T-cell (primary cell): ENCODE measurements at regions not wholly inside any gene's neighbourhood (a gene's known extent, or its start where the extent isn't known, plus 50 kb on each side); places are given as distances from the start of the nearest gene placed in this dataset.

ENCODE experiments used
- ATAC-seq, 4 experiments: fragments of 200-7000 bp in 3 of 4; fragments of 150-1000 bp in 1 of 4; cut with Tn5 transposase; replicated peaks in 1 of 4; 1 replicate in 3 of 4; 2 replicates in 1 of 4; pipeline ENCODE4 v1.10.0; 2021; ENCODE audit warnings: moderate library complexity in 3 of 4, mild to moderate bottlenecking in 2 of 4, moderate number of reproducible peaks in 1 of 4
- CTCF ChIA-PET, 2 donors: fragments of 300-600 bp; sonication (Branson Sonifier 250); formaldehyde crosslinking; loops; one replicate each; lab custom pipeline; 2022; ENCODE audit warnings: antibody characterized with exemption in 2 of 2; lab: Charles Lee
- POLR2A ChIA-PET, 2 donors: fragments of 300-600 bp; sonication (Branson Sonifier 250); formaldehyde crosslinking; loops; one replicate each; lab custom pipeline; 2022; ENCODE audit warnings: antibody characterized with exemption in 2 of 2; lab: Charles Lee
- DNase-seq, 35 experiments: peaks; one replicate each; pipeline versions ENCODE4 v3.0.0 to v3.0.0-alpha.2; 2013 to 2023
- H3K27ac ChIP-seq: one replicate; pipeline ENCODE4 v1.5.1; 2013; ENCODE audit warnings: low read length
- H3K27me3 ChIP-seq, 2 experiments: replicated peaks in 1 of 2; 1 replicate in 1 of 2; 2 replicates in 1 of 2; pipeline versions ENCODE4 v1.6.1 to v1.7.0; 2013; ENCODE audit warnings: low read length in 1 of 2, mixed read lengths in 1 of 2; ENCODE audit not compliant: control insufficient read depth in 2 of 2, insufficient read depth in 2 of 2; ENCODE audit errors: extremely low read depth in 1 of 2
- H3K36me3 ChIP-seq, 2 donors: 1 replicate in 1 of 2; 2 replicates in 1 of 2; pipeline versions ENCODE4 v1.6.1 to v1.7.0; 2013; ENCODE audit warnings: low read length in 1 of 2; ENCODE audit not compliant: control insufficient read depth in 2 of 2, insufficient read depth in 1 of 2; ENCODE audit errors: extremely low read depth in 1 of 2
- H3K4me1 ChIP-seq, 2 experiments: 1 replicate in 1 of 2; 2 replicates in 1 of 2; pipeline versions ENCODE4 v1.6.1 to v1.7.0; 2013; ENCODE audit warnings: low read length in 2 of 2, mixed read lengths in 1 of 2; ENCODE audit not compliant: insufficient read depth in 2 of 2, control insufficient read depth in 1 of 2; ENCODE audit errors: extremely low read depth in 1 of 2
- H3K4me3 ChIP-seq, 2 donors: 1 replicate in 1 of 2; 2 replicates in 1 of 2; pipeline versions ENCODE4 v1.5.1 to v1.7.0; 2013; ENCODE audit warnings: mild to moderate bottlenecking in 2 of 2, low read length in 1 of 2, moderate library complexity in 1 of 2; ENCODE audit not compliant: control insufficient read depth in 1 of 2; ENCODE audit errors: extremely low read depth in 1 of 2
- H3K9me3 ChIP-seq: 2 replicates; pipeline ENCODE4 v1.7.0; 2013
- H3K27ac Mint-ChIP-seq, 2 donors: one replicate each; pipeline ENCODE4 v1.8.0; 2020 to 2021; ENCODE audit warnings: mild to moderate bottlenecking in 2 of 2, mixed read lengths in 2 of 2
- H3K27me3 Mint-ChIP-seq, 2 donors: one replicate each; pipeline ENCODE4 v1.8.0; 2021 to 2022; ENCODE audit warnings: mixed read lengths in 2 of 2
- H3K36me3 Mint-ChIP-seq: one replicate; pipeline ENCODE4 v1.8.0; 2021; ENCODE audit warnings: mixed read lengths
- H3K4me1 Mint-ChIP-seq, 3 donors: one replicate each; pipeline ENCODE4 v1.8.0; 2020 to 2022; ENCODE audit warnings: mixed read lengths in 3 of 3, mild to moderate bottlenecking in 1 of 3
- H3K4me3 Mint-ChIP-seq, 3 donors: one replicate each; pipeline ENCODE4 v1.8.0; 2020 to 2022; ENCODE audit warnings: mild to moderate bottlenecking in 3 of 3, mixed read lengths in 3 of 3, moderate library complexity in 3 of 3
- H3K9me3 Mint-ChIP-seq, 3 donors: one replicate each; pipeline ENCODE4 v1.8.0; 2020 to 2022; ENCODE audit warnings: mixed read lengths in 3 of 3
- WGBS: methylation state at CpG from one replicate; pipeline ENCODE4 v1.1.5; 2013; ENCODE audit warnings: missing lambda C conversion rate; ENCODE audit not compliant: insufficient coverage; 5-methylcytosine and 5-hydroxymethylcytosine counted together

GRCh38 chrX:125089761-125090445 is 229.8 kb upstream of the TEX13C start:
- H3K27me3 Mint-ChIP-seq, result peaks cover 0 to 18% of the 10 kb centered on the region in 2 donors
- ATAC-seq (no peak), DNase-seq (no peak)
- ChIA-PET CTCF (no interaction called here), POLR2A (interaction anchor here in 1 of 2 donors (0.6 kb wide), 1 partner anchor 851 kb away, joined by 3 read pairs; no protein-coding TSS in a partner anchor)
- no peak overlapping the region for H3K27ac Mint-ChIP-seq
- Histone ChIP-seq H3K27me3 (no peaks in the 10 kb centered on the region), H3K4me1 (peaks cover 0 to 3% of the 10 kb centered on the region in 2 experiments), H3K9me3 (no peaks in the 10 kb centered on the region), H3K27ac (no peak overlapping the region), H3K4me3 (no peak overlapping the region), H3K36me3 (no peaks in the 10 kb centered on the region)
- no CpG with 5 or more reads among the region's 7 CpGs for WGBS
- H3K4me3 Mint-ChIP-seq, result no peak overlapping the region
- no peaks in the 10 kb centered on the region for H3K9me3 Mint-ChIP-seq
- no peaks in the 10 kb centered on the region for H3K4me1 Mint-ChIP-seq
- no peaks in the 10 kb centered on the region for H3K36me3 Mint-ChIP-seq

GRCh38 chrX:125093852-125094251 is 225.8 kb upstream of the TEX13C start:
- ChIA-PET POLR2A (no interaction called here), CTCF (no interaction called here)
- no peaks in the 10 kb centered on the region for H3K36me3 ChIP-seq
- peaks cover 0 to 5% of the 10 kb centered on the region in 2 donors for H3K27me3 Mint-ChIP-seq
- DNase-seq, result no peak
- no peaks in the 10 kb centered on the region for H3K9me3 ChIP-seq
- H3K27ac ChIP-seq, result no peak overlapping the region
- H3K4me3 Mint-ChIP-seq, result no peak overlapping the region
- H3K4me3 ChIP-seq, result no peak overlapping the region
- no peak for ATAC-seq
- WGBS, result no CpG with 5 or more reads among the region's 3 CpGs
- H3K36me3 Mint-ChIP-seq, result no peaks in the 10 kb centered on the region
- H3K27ac Mint-ChIP-seq, result no peak overlapping the region
- H3K4me1 ChIP-seq, result peaks cover 0 to 3% of the 10 kb centered on the region in 2 experiments
- no peaks in the 10 kb centered on the region for H3K4me1 Mint-ChIP-seq
- H3K9me3 Mint-ChIP-seq, result no peaks in the 10 kb centered on the region
- no peaks in the 10 kb centered on the region for H3K27me3 ChIP-seq

- Mint-ChIP-seq H3K4me1 (no peaks in the 10 kb centered on the region), H3K27ac (no peak overlapping the region), H3K36me3 (no peaks in the 10 kb centered on the region), H3K9me3 (no peaks in the 10 kb centered on the region), H3K4me3 (no peak overlapping the region), H3K27me3 (peaks cover 0 to 5% of the 10 kb centered on the region in 2 donors)
- ChIA-PET POLR2A (no interaction called here), CTCF (no interaction called here)
- DNase-seq, result no peak
- Histone ChIP-seq H3K27ac (no peak overlapping the region), H3K9me3 (no peaks in the 10 kb centered on the region), H3K27me3 (no peaks in the 10 kb centered on the region), H3K4me3 (no peak overlapping the region), H3K36me3 (no peaks in the 10 kb centered on the region), H3K4me1 (peaks cover 0 to 3% of the 10 kb centered on the region in 2 experiments)
- ATAC-seq, result no peak
Measured at GRCh38 chrX:125094901-125095300, 224.8 kb upstream of the TEX13C start.

- no peaks in the 10 kb centered on the region for H3K9me3 ChIP-seq
- ChIA-PET CTCF (no interaction called here), POLR2A (no interaction called here)
- H3K27me3 Mint-ChIP-seq, result no peaks in the 10 kb centered on the region
- H3K4me1 ChIP-seq, result peaks cover 0 to 3% of the 10 kb centered on the region in 2 experiments
- no CpG with 5 or more reads among the region's 2 CpGs for WGBS
- H3K4me3 ChIP-seq, result no peak overlapping the region
- ATAC-seq (no peak), DNase-seq (no peak)
- H3K27ac ChIP-seq, result no peak overlapping the region
- H3K27ac Mint-ChIP-seq, result no peak overlapping the region
- H3K9me3 Mint-ChIP-seq, result no peaks in the 10 kb centered on the region
- no peaks in the 10 kb centered on the region for H3K4me1 Mint-ChIP-seq
- H3K36me3 Mint-ChIP-seq, result no peaks in the 10 kb centered on the region
- no peaks in the 10 kb centered on the region for H3K36me3 ChIP-seq
- no peaks in the 10 kb centered on the region for H3K27me3 ChIP-seq
- H3K4me3 Mint-ChIP-seq, result no peak overlapping the region
Measured at GRCh38 chrX:125096469-125096868, 223.2 kb upstream of the TEX13C start.

GRCh38 chrX:125096870-125097269 is 222.8 kb upstream of the TEX13C start:
- DNase-seq (no peak), ATAC-seq (no peak)
- no CpG with 5 or more reads among the region's 1 CpG for WGBS
- H3K27me3 ChIP-seq, result no peaks in the 10 kb centered on the region
- no peaks in the 10 kb centered on the region for H3K9me3 ChIP-seq
- H3K4me1 ChIP-seq, result peaks cover 0 to 3% of the 10 kb centered on the region in 2 experiments
- H3K36me3 Mint-ChIP-seq, result no peaks in the 10 kb centered on the region
- no peaks in the 10 kb centered on the region for H3K4me1 Mint-ChIP-seq
- ChIA-PET CTCF (no interaction called here), POLR2A (no interaction called here)
- H3K36me3 ChIP-seq, result no peaks in the 10 kb centered on the region
- H3K4me3 ChIP-seq, result no peak overlapping the region
- H3K9me3 Mint-ChIP-seq, result no peaks in the 10 kb centered on the region
- H3K27ac ChIP-seq, result no peak overlapping the region
- H3K27me3 Mint-ChIP-seq, result no peaks in the 10 kb centered on the region
- no peak overlapping the region for H3K4me3 Mint-ChIP-seq
- no peak overlapping the region for H3K27ac Mint-ChIP-seq

GRCh38 chrX:125101971-125102755 is 217.5 kb upstream of the TEX13C start:
- H3K4me3 ChIP-seq, result no peak overlapping the region
- POLR2A ChIA-PET, result no interaction called here
- H3K27me3 ChIP-seq, result no peaks in the 10 kb centered on the region
- no peaks in the 10 kb centered on the region for H3K9me3 ChIP-seq
- DNase-seq, result no peak
- H3K4me3 Mint-ChIP-seq, result no peak overlapping the region
- no peaks in the 10 kb centered on the region for H3K4me1 ChIP-seq
- no peak overlapping the region for H3K27ac ChIP-seq
- no peaks in the 10 kb centered on the region for H3K4me1 Mint-ChIP-seq
- peaks cover 0 to 3% of the 10 kb centered on the region in 2 donors for H3K27me3 Mint-ChIP-seq
- no peak for ATAC-seq
- no peaks in the 10 kb centered on the region for H3K36me3 ChIP-seq
- H3K27ac Mint-ChIP-seq, result no peak overlapping the region
- no CpG with 5 or more reads among the region's 1 CpG for WGBS
- CTCF ChIA-PET, result no interaction called here
- no peaks in the 10 kb centered on the region for H3K9me3 Mint-ChIP-seq
- no peaks in the 10 kb centered on the region for H3K36me3 Mint-ChIP-seq
